ENCODE measurements at regions not wholly inside any gene's neighbourhood (a gene's known extent, or its start where the extent isn't known, plus 50 kb on each side); places are given as distances from the start of the nearest gene placed in this dataset.

- Histone ChIP-seq H3K27me3 (no peaks in the 10 kb centered on the region), H3K4me1 (peaks cover 0 to 26% (median 0%) of the 10 kb centered on the region in 3 donors), H3K4me3 (no peak overlapping the region), H3K36me3 (no peaks in the 10 kb centered on the region), H3K9me3 (no peaks in the 10 kb centered on the region), H3K27ac (no peak overlapping the region)
- WGBS, 2 donors, result 85 to 94% methylated on average over 4 of the region's 4 CpGs
- intact Hi-C loops (cut with DNase I), result no loop called here
- DNase-seq, result no peak
- TF ChIP-seq CTCF (IDR thresholded peaks at IDR 0.05), result no peak
- no peak for TF ChIP-seq POLR2A (IDR thresholded peaks at IDR 0.05)
Measured at GRCh38 chr10:121289800-121290199, 308.4 kb downstream of the FGFR2 start.

GRCh38 chr10:121290674-121291073 lies 307.6 kb downstream of the FGFR2 start:
- H3K27ac ChIP-seq, result no peak overlapping the region
- H3K4me3 ChIP-seq, result no peak overlapping the region
- no peaks in the 10 kb centered on the region for H3K9me3 ChIP-seq
- 86 to 95% methylated on average over 4 of the region's 4 CpGs for WGBS, 2 donors
- no peaks in the 10 kb centered on the region for H3K27me3 ChIP-seq
- intact Hi-C loops (cut with DNase I), result no loop called here
- no peak for DNase-seq
- TF ChIP-seq POLR2A (IDR thresholded peaks at IDR 0.05) (no peak), CTCF (IDR thresholded peaks at IDR 0.05) (no peak)
- no peaks in the 10 kb centered on the region for H3K36me3 ChIP-seq
- H3K4me1 ChIP-seq, result peaks cover 0 to 17% (median 0%) of the 10 kb centered on the region in 3 donors

DNA sequence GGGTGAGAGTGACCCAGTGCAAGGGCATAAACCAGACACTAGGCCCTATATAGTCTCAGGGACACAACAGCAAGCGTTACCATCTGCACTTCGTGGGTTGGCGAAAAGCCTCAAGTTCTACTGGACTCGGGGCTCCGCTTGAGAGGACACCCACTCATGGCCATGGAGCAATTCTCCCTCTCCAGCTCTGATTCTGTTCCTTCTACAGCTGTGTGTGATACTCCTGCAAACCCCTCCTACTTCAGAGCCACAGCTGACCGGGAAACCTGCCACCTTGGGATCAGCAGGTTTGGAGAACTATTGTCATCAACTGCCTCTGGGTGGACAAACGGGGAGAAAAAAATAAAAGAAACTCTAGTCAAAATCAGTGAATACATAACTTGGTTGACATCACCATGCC lies 306.9 kb downstream of the FGFR2 start:
- TF ChIP-seq POLR2A (IDR thresholded peaks at IDR 0.05) (no peak), CTCF (IDR thresholded peaks at IDR 0.05) (no peak)
- Histone ChIP-seq H3K9me3 (no peaks in the 10 kb centered on the region), H3K36me3 (no peaks in the 10 kb centered on the region), H3K4me1 (peaks cover 0 to 16% (median 0%) of the 10 kb centered on the region in 3 donors), H3K4me3 (no peak overlapping the region), H3K27ac (no peak overlapping the region), H3K27me3 (no peaks in the 10 kb centered on the region)
- intact Hi-C loops (cut with DNase I), result no loop called here
- WGBS, 2 donors, result 71 to 77% methylated on average over 7 of the region's 7 CpGs
- no peak for DNase-seq

- H3K4me1 ChIP-seq, result peaks cover 0 to 16% (median 0%) of the 10 kb centered on the region in 3 donors
- WGBS, 2 donors, result 50 to 73% methylated on average over 8 of the region's 8 CpGs
- H3K27ac ChIP-seq, result no peak overlapping the region
- no peaks in the 10 kb centered on the region for H3K36me3 ChIP-seq
- no peaks in the 10 kb centered on the region for H3K9me3 ChIP-seq
- intact Hi-C loops (cut with DNase I), result no loop called here
- no peak for TF ChIP-seq POLR2A (IDR thresholded peaks at IDR 0.05)
- no peak for TF ChIP-seq CTCF (IDR thresholded peaks at IDR 0.05)
- H3K27me3 ChIP-seq, result no peaks in the 10 kb centered on the region
- H3K4me3 ChIP-seq, result no peak overlapping the region
- no peak for DNase-seq
Measured at GRCh38 chr10:121291823-121292222, 306.4 kb downstream of the FGFR2 start.

GRCh38 chr10:121292321-121292720 lies 305.9 kb downstream of the FGFR2 start:
- no peak for DNase-seq
- whole genome bisulfite sequencing, 2 donors, result 63 to 66% methylated on average over 9 of the region's 9 CpGs
- TF ChIP-seq CTCF (IDR thresholded peaks at IDR 0.05) (no peak), POLR2A (IDR thresholded peaks at IDR 0.05) (no peak)
- Histone ChIP-seq H3K9me3 (no peaks in the 10 kb centered on the region), H3K27ac (no peak overlapping the region), H3K4me3 (no peak overlapping the region), H3K27me3 (no peaks in the 10 kb centered on the region), H3K36me3 (no peaks in the 10 kb centered on the region), H3K4me1 (peaks cover 0 to 16% (median 0%) of the 10 kb centered on the region in 3 donors)
- intact Hi-C loops (cut with DNase I), result no loop called here
